Activated naive CD4-positive, alpha-beta T cell treated with Interleukin-2 at 50 U/mL for 16 hours (primary cell): ENCODE measurements at regions not wholly inside any gene's neighbourhood (a gene's known extent, or its start where the extent isn't known, plus 50 kb on each side); places are given as distances from the start of the nearest gene placed in this dataset.

Experiments
- DNase-seq: peaks from one replicate; pipeline ENCODE4 v3.0.0-alpha.2; 2020

DNA sequence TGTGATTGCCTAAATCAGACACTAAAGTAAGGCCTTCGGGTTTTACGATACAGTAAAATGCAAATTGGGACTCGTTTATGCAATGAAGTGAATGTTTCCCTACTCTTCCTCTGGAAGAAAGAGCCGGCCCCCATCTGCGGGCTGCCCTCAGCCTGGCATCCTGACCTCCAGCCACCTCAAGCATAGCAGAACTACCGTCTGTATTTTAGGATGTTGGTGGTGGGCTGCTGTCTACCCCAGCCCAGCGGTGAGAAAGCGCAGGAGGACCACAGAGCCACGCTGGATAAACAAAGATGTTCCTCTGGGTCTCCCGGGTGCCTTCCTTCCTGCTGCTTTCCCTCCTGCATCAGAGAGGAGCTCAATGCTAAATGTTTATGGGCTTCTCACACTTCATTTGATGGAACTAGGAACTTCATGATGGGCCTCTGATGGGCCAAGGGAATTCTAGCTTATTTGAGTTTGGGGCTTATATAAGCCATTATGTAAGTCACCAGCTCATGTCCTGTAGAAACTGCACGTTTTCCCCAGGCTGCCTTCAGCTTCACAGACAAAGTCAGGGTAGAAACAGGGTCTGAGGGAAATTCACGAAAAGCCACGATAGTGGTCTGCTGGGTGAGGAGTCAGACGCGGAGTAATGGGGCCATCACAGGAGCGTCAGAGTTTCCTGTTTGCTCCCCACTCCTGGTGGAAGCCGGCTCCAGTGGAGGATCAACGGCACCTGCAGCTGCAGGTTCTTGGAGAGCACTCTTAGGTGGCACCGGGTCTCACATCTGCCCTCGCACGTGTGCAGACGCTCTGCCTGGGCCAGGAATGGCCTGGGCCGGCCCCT, 287.4 kb downstream of the BRD1 start:
- DNase-seq, result no peak

DNA sequence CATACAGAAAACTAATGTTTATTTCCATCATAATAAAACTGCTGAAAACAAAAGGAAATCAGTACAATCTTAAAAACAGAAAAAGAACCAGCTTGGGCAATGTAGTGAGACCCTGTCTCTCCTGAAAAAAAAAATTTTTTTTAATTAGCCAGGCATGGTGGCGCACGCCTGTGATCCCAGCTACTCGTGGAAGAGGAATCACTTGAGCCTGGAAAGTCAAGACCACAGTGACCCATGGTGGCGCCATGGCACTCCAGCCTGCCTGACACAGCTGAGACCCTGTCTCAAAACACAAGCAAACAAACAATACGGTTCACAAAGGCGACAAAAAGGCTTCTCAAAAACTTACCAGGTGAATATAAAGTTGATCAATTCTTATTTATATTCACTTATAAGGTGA, 289.7 kb downstream of the BRD1 start:
- no peak for DNase-seq

DNA sequence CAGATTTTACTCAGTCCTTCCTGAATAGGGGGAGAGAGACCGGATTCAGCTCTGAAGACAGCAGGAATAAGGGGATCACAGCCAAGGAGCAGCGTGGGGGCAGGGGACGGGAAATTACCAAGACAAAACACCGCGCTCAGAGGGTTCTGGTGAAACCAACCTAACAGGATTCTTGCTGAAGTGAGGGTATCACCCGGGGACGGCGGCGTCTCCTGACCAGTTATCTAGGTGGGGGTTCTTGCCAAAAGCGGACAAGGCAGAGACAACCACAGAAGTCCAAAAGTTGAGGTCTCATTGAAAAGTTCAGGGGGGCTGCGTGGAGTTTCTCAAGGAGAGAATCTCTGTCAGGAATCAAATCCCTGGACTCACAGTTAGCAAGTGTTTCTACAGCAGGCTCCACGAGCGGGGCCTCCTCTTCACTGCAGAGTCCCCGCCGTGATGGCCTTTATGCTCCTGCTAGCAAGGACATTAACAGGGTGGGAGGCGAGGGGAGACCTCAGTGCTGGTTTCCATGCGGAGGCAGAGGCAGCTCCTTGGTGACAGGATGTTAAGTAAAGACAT, 291.0 kb downstream of the BRD1 start:
- no peak for DNase-seq

DNA sequence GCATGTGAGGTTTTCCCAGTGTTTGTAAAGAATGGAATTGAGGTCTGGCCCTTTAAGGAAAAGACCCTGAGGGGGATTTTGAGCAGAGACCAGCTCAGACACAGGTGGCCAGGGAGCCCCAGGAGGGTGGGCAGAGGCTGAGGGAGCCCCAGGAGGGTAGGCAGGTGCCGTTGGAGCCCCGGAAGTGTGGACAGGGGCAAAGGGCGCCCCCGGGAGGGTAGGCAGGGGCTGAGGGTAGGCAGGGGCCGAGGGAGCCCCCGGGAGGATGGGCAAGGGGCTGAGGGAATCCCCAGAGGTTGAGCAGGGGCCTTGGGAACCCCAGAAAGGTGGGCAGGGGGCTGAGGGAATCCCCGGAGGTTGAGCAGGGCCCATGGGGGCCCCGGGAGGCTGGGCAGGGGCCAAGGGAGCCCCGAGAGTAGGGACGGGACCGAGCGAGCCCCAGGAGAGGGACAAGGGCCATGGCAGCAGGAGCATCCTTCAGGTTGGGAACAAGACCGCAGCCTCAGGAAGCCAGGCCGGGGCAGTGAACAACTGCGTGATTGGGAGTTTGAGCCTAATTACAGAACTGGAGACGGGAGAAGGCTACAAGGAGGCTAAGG, 292.0 kb downstream of the BRD1 start:
- no peak for DNase-seq

GRCh38 chr22:49535126-49535525, 292.5 kb downstream of the BRD1 start:
- no peak for DNase-seq

- DNase-seq, result no peak
Measured at GRCh38 chr22:49534386-49534785, 293.3 kb downstream of the BRD1 start.

DNA sequence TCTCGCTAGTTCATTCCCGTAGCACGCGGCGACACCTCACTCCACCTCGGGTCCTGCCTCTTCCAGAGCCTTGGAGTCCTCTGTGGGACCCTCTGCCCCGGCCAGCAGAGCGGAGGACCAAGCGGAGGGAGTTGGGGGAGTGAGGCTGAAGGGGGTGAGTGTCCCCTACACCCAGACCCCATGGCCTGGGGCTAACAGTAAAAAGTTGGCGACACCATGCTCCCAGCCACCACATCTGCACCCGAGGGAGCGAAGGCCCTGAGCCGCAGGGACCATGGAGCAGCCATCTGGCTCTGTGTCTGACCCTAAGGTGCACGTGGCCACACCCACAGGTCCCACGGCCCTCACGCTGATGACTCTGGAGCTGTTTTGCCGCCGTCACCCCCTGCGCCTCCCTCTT, 293.8 kb downstream of the BRD1 start:
- no peak for DNase-seq

DNA sequence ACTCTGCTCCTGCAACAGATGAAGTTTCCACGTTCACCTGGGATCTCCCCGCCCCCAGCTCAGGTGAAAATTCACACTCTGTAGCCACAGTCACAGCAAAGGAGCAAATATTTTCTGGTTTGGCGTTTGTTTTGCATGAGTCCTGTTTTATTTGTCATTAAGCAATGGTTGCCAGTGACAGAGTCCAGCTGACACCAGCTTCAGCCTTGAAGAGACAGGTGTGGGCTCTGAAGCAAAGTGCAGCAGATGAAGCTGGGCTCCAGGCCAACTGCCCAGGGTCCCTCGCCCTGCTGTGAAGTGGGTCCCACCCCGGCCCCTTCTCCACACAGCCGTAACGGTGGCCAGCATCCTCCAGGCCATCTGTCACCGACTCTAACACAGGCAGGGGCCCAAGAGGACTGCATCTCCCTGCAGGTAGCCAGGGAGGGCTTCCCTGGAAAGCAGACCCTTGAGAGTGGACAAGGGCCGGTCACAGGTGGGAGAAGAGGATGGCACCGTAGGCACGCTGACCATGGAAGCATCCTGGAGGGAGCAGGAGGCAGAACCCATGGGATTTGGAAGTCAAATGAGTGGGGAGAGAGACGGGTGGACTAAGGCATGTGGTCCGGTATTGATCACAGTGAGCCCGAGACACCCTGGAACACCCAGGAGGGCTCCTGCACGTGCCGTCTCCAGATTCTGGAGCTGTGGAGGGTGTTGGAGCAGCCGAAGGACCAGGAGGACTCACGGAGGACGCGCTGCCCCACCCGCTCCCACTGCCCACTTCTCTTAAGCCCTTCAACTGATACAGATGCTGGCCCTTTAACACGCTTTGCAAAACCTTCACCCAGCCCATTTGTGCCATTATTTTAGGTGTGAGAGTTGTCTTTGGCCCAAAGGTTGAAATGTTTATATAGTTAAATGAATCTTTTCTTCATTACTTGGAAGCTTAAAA, 294.5 kb downstream of the BRD1 start:
- DNase-seq, result no peak

DNA sequence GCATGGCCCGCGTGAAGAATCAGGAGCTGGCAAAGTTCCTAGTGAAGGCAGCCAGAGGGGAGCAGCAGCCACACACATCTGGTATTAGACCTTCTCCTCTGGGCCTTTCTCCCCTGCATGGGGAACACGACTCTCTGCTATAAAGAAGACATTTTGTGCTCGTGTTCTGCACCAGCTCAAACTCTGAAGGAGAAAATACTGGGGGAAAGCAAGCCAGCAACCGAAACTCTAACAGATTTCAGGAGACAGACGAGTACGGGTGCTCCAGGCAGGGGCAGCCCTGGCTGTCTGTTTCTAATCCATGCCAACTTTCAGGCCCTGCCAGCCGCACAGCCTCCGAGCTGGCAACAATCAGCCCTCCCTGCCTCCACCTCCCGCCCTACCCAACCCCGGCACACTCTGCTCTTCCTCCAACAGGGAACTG, 296.3 kb downstream of the BRD1 start:
- DNase-seq, result no peak

GRCh38 chr22:49530671-49531367, 296.9 kb downstream of the BRD1 start:
- no peak for DNase-seq

DNA sequence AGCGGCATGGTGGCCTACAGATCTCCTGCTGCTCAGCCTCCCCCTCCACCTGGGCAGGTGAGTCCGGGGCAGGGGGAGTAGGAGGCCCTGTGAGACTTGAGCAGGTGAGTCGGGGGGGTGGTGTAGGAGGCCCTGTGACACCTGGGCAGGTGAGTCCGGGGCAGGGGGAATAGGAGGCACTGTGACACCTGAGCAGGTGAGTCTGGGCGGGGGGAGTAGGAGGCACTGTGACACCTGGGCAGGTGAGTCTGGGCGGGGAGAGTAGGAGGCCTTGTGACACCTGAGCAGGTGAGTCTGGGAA, 299.3 kb downstream of the BRD1 start:
- no peak for DNase-seq

GRCh38 chr22:49527611-49528419, 299.9 kb downstream of the BRD1 start:
- no peak for DNase-seq

- DNase-seq, result no peak
Measured at GRCh38 chr22:49525801-49526535, 301.7 kb downstream of the BRD1 start.

GRCh38 chr22:49525360-49525759, 302.3 kb downstream of the BRD1 start:
- DNase-seq, result no peak

DNA sequence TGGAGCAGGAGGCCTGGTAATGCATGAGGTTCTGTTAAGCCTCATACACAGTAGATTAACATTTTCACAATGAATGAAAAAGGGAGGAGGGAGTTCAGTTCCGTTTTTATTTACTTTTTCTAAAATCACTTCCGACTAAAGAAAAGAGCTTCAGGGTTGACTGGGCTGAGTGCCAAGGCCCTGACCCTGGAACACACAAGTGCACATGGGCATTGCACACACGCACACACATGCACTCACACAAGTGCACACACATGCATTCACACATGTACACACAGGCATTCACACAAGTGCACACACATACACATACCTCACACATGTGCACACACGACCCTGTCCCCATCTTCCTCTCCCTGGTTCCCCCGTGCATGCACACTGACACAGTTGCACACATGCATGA, 303.3 kb downstream of the BRD1 start:
- no peak for DNase-seq

DNA sequence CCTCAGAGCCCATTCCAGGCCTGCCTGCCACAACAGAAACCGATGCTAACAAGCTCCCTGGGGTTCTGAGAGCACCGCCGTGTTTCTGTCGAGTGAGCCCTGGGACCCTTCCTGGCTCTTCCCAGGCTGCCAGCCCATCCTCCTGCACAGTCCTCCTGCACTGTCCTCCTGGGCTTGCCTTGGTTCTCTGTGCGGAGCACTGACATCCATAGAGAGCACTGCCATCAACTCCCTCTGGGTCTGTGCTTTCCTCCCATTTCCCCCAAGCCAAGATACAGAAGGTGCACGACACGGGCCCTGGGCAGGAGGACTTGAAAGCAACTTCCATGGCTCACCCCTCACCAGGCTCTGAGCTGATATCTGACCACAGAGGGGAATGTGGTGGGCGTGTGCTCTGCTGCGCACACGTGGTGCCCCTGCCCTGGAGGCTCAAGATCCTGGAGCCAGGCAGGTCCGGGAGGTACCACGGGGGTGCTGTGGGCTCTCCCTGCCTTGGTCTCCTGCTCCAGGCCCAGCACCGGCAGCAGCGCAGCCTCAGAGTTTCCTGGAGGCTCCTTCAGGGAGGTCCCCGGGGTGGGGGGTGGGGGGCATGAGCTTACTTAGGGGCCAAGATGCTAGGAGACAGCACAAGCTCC, 304.2 kb downstream of the BRD1 start:
- no peak for DNase-seq

DNA sequence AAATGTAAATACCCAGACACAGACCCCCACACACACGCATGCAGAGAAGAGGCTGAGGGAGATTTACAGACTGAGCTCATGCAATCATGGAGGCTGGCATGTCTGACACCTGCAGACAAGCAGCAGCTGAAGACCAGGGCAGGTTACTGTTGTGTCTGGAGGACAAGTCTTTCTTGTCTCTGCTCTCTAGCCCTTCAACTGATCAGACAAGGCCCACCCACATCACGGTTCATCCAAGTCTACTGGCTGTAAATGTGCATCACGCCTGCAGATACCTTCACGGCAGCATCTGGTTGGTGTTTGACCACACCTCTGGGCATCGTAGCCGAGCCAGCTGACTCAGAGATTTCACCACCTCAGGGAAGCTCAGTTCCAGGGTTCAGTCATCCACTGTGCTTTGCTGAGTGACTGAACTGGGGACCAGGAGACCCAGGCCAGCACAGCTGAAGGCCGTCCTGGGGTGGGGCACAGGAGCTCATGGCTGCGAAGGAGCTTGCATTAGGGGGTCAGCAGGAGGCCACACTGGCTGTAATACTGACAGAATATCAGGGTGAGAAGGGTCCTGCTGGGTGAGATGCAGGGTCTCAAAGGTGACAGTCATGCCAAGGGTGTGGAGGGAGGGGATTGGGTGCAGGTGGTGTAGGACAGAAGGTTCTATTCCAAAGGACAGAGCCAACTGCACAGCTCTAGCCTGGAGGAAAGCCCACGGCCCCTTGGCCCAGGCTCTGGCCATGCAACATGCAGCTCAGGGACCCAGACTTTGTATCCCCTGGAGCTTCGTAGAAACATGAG, 304.9 kb downstream of the BRD1 start:
- DNase-seq, result no peak

- no peak for DNase-seq
Measured at GRCh38 chr22:49521787-49522224, 305.9 kb downstream of the BRD1 start.

DNA sequence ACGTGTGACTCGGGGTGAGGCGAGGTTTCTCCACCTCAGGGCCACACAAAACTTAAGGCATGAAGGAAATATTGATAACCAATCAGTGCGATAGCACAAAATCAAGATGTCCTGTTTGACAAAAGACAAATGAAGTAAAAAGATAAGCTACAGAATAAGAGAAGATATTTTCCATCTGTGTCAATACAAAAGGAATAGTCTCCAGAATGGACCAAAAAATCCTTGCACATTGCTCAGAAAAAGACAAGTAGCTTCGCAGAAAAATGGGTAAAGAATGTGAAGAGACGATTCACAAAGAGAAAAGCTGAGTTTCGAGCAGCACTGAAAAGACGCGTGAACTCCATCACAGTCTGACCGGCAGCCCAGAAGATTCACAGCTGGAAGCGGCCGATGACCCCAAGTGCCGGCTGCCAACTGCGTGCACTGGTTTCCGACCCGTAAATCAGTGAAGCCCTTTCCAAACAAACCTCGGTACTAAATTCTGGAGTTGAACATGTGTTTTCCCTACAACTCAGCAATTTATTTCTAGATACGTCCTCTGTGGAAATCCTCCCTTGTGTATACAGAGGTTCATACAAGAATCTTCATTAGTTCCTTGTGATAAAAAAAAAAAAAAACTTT, 308.4 kb downstream of the BRD1 start:
- DNase-seq, result no peak
